BJ (cell line): ENCODE measurements at regions not wholly inside any gene's neighbourhood (a gene's known extent, or its start where the extent isn't known, plus 50 kb on each side); places are given as distances from the start of the nearest gene placed in this dataset.

ENCODE experiments used
- CTCF ChIA-PET: fragments of 350-600 bp; formaldehyde crosslinking; extraction: SDS; loops from one replicate; lab custom pipeline; 2021; ENCODE audit warnings: antibody characterized with exemption, inconsistent platforms; lab: Yijun Ruan, JAX
- POLR2A ChIA-PET: fragments of 300-600 bp; sonication (Branson Sonifier 250); formaldehyde crosslinking; extraction: SDS; loops from one replicate; lab custom pipeline; 2021; ENCODE audit warnings: antibody characterized with exemption; lab: Charles Lee
- DNase-seq: peaks from one replicate; pipeline ENCODE4 v3.0.0-alpha.2; 2011; ENCODE audit warnings: low read depth
- H3K27me3 ChIP-seq: 2 replicates; pipeline ENCODE4 v1.6.0; 2011; ENCODE audit warnings: low read length; ENCODE audit not compliant: control insufficient read depth, insufficient read depth
- H3K36me3 ChIP-seq: 2 replicates; pipeline ENCODE4 v1.5.1; 2011; ENCODE audit warnings: low read length; ENCODE audit not compliant: control insufficient read depth, insufficient read depth
- H3K4me3 ChIP-seq: 2 replicates; pipeline ENCODE4 v1.5.1; 2011; ENCODE audit warnings: low read depth, mild to moderate bottlenecking, control low read depth, low read length
- CTCF ChIP-seq: IDR thresholded peaks from 2 replicates; pipeline ENCODE4 v1.5.1; 2011; ENCODE audit warnings: low read depth, mild to moderate bottlenecking, control low read depth, inconsistent platforms, low read length, moderate library complexity; ENCODE audit not compliant: insufficient read depth

- ChIA-PET POLR2A (interaction anchor here (0.6 kb wide), 1 partner anchor 56 kb away, joined by 5 read pairs; no protein-coding TSS in a partner anchor), CTCF (no interaction called here)
- H3K27me3 ChIP-seq, result no peaks in the 10 kb centered on the region
- H3K36me3 ChIP-seq, result no peaks in the 10 kb centered on the region
- no peak for DNase-seq
- TF ChIP-seq CTCF, result no peak
- no peak overlapping the region for H3K4me3 ChIP-seq
Observed at GRCh38 chr7:155247479-155248365, 50.0 kb upstream of the INSIG1 start.
